H1 (cell line): ENCODE measurements at regions not wholly inside any gene's neighbourhood (a gene's known extent, or its start where the extent isn't known, plus 50 kb on each side); places are given as distances from the start of the nearest gene placed in this dataset.

Source experiments
- CTCF ChIA-PET: fragments of 300-600 bp; sonication (Branson Sonifier 250); formaldehyde crosslinking; loops from one replicate; lab custom pipeline; 2021; ENCODE audit not compliant: partially characterized antibody; lab: Charles Lee
- POLR2A ChIA-PET: fragments of 300-600 bp; sonication (Branson Sonifier 250); formaldehyde crosslinking; loops from one replicate; lab custom pipeline; 2021; ENCODE audit warnings: inconsistent platforms; ENCODE audit not compliant: partially characterized antibody; lab: Charles Lee
- DNase-seq, 2 experiments: peaks; one replicate each; pipeline versions ENCODE4 v3.0.0 to v3.0.0-alpha.2; 2010 to 2022; ENCODE audit warnings: low spot score in 2 of 2, low read depth in 1 of 2, mixed read lengths in 1 of 2
- FAIRE-seq: peaks from 2 replicates; lab custom pipeline; 2011; peaks lifted over from hg19 to GRCh38; lab: Jason Lieb, UNC
- H2AFZ ChIP-seq: 2 replicates; pipeline ENCODE4 v1.8.1; 2012; ENCODE audit warnings: low read length, inconsistent platforms
- H2AK5ac ChIP-seq: 2 replicates; pipeline ENCODE4 v1.6.1; 2013; ENCODE audit warnings: low read depth, low read length
- H2BK120ac ChIP-seq: replicated peaks from 2 replicates; pipeline ENCODE3; 2013; ENCODE audit warnings: low read depth, low read length, inconsistent platforms
- H2BK12ac ChIP-seq: 2 replicates; pipeline ENCODE4 v1.6.1; 2013; ENCODE audit warnings: low read depth, low read length
- H2BK15ac ChIP-seq: 2 replicates; pipeline ENCODE4 v1.6.1; 2013; ENCODE audit warnings: low read length
- H2BK20ac ChIP-seq: 2 replicates; pipeline ENCODE4 v1.6.1; 2013; ENCODE audit warnings: low read length
- H2BK5ac ChIP-seq: 2 replicates; pipeline ENCODE4 v1.6.1; 2013; ENCODE audit warnings: low read depth, low read length
- H3K14ac ChIP-seq: 2 replicates; pipeline ENCODE4 v1.6.1; 2013; ENCODE audit warnings: inconsistent platforms; ENCODE audit not compliant: insufficient read length
- H3K18ac ChIP-seq: 2 replicates; pipeline ENCODE4 v1.6.1; 2013; ENCODE audit warnings: low read length; ENCODE audit errors: extremely low read depth
- H3K23ac ChIP-seq: 2 replicates; pipeline ENCODE4 v1.6.1; 2013; ENCODE audit warnings: inconsistent platforms; ENCODE audit not compliant: insufficient read length
- H3K23me2 ChIP-seq: 2 replicates; pipeline ENCODE4 v1.6.1; 2013; ENCODE audit warnings: low read depth, low read length
- H3K27ac ChIP-seq: 2 replicates; pipeline ENCODE4 v1.6.1; 2011; ENCODE audit warnings: low read depth, low read length, inconsistent platforms
- H3K27me3 ChIP-seq, 4 experiments: replicated peaks in 1 of 4; 1 replicate in 1 of 4; 2 replicates in 3 of 4; pipeline versions ENCODE4 v1.6.1 to v1.8.1; 2011 to 2013; ENCODE audit warnings: low read length in 3 of 4, mild to moderate bottlenecking in 3 of 4, inconsistent platforms in 2 of 4, mixed read lengths in 2 of 4, moderate library complexity in 1 of 4; ENCODE audit not compliant: control insufficient read depth in 3 of 4, insufficient read depth in 3 of 4; ENCODE audit errors: extremely low read depth in 1 of 4
- H3K36me3 ChIP-seq, 4 experiments: 2 replicates each; pipeline versions ENCODE4 v1.6.1 to v1.8.1; 2011 to 2013; ENCODE audit warnings: mild to moderate bottlenecking in 4 of 4, low read length in 3 of 4, moderate library complexity in 2 of 4, control low read depth in 1 of 4, inconsistent platforms in 1 of 4; ENCODE audit not compliant: insufficient read depth in 4 of 4, control insufficient read depth in 2 of 4
- H3K4ac ChIP-seq: replicated peaks from 2 replicates; pipeline ENCODE3; 2013; ENCODE audit warnings: low read length, low read depth, mixed read lengths, inconsistent platforms; ENCODE audit not compliant: insufficient read length
- H3K4me1 ChIP-seq, 4 experiments: replicated peaks in 1 of 4; 1 replicate in 1 of 4; 2 replicates in 3 of 4; pipeline versions ENCODE4 v1.6.1 to v1.8.1; 2011 to 2013; ENCODE audit warnings: low read length in 3 of 4, inconsistent platforms in 2 of 4, mixed read lengths in 1 of 4; ENCODE audit not compliant: insufficient read depth in 4 of 4, control insufficient read depth in 3 of 4
- H3K4me2 ChIP-seq, 2 experiments: 2 replicates each; pipeline versions ENCODE4 v1.6.1 to v1.8.1; 2011 to 2013; ENCODE audit warnings: low read depth in 2 of 2, low read length in 2 of 2, control low read depth in 1 of 2, inconsistent platforms in 1 of 2, mild to moderate bottlenecking in 1 of 2; ENCODE audit not compliant: insufficient read depth in 1 of 2
- H3K4me3 ChIP-seq, 4 experiments: fragments of 200-600, 300-600 bp in 1 of 4; sonication (generic), shearing (Covaris generic), sonication (Bioruptor Twin) in 1 of 4; 2 replicates each; pipeline versions ENCODE4 v1.5.1 to v1.8.1; 2011 to 2016; ENCODE audit warnings: low read length in 4 of 4, low read depth in 3 of 4, control low read depth in 2 of 4, inconsistent platforms in 2 of 4, mild to moderate bottlenecking in 2 of 4, mixed read lengths in 1 of 4, moderate library complexity in 1 of 4; ENCODE audit not compliant: insufficient read depth in 2 of 4; ENCODE audit errors: extremely low read depth in 1 of 4
- H3K56ac ChIP-seq: replicated peaks from 2 replicates; pipeline ENCODE3; 2013; ENCODE audit warnings: low read depth, mild to moderate bottlenecking, mixed read lengths, low read length, inconsistent platforms; ENCODE audit not compliant: insufficient read length
- H3K79me1 ChIP-seq: 2 replicates; pipeline ENCODE4 v1.6.1; 2013; ENCODE audit warnings: low read depth, low read length, control low read depth
- H3K79me2 ChIP-seq, 2 experiments: 2 replicates each; pipeline versions ENCODE4 v1.6.1 to v1.8.1; 2012 to 2013; ENCODE audit warnings: low read length in 2 of 2, mild to moderate bottlenecking in 2 of 2, inconsistent platforms in 1 of 2; ENCODE audit not compliant: insufficient read depth in 2 of 2, control insufficient read depth in 1 of 2
- H3K9ac ChIP-seq, 4 experiments: replicated peaks in 1 of 4; 1 replicate in 1 of 4; 2 replicates in 3 of 4; pipeline versions ENCODE4 v1.6.1 to v1.8.1; 2011 to 2013; ENCODE audit warnings: low read depth in 3 of 4, low read length in 3 of 4, control low read depth in 2 of 4, mild to moderate bottlenecking in 2 of 4, moderate library complexity in 2 of 4, inconsistent platforms in 1 of 4; ENCODE audit errors: extremely low read depth in 1 of 4
- H3K9me3 ChIP-seq, 2 experiments: 2 replicates each; pipeline versions ENCODE4 v1.6.1 to v1.8.1; 2012 to 2013; ENCODE audit warnings: mild to moderate bottlenecking in 2 of 2, moderate library complexity in 2 of 2, control low read depth in 1 of 2, inconsistent platforms in 1 of 2, low read depth in 1 of 2, low read length in 1 of 2, mixed read lengths in 1 of 2; ENCODE audit not compliant: insufficient read depth in 2 of 2
- H4K20me1 ChIP-seq, 2 experiments: replicated peaks in 1 of 2; 2 replicates each; pipeline versions ENCODE3 to v1.8.1; 2011 to 2013; ENCODE audit warnings: inconsistent platforms in 2 of 2, low read length in 2 of 2, mild to moderate bottlenecking in 1 of 2; ENCODE audit not compliant: insufficient read depth in 2 of 2, control insufficient read depth in 1 of 2
- H4K5ac ChIP-seq: 2 replicates; pipeline ENCODE4 v1.6.1; 2013; ENCODE audit warnings: low read length, low read depth, mixed read lengths, inconsistent platforms; ENCODE audit not compliant: insufficient read length
- H4K8ac ChIP-seq: 2 replicates; pipeline ENCODE4 v1.8.0; 2013; ENCODE audit warnings: mild to moderate bottlenecking, moderate library complexity, low read length, inconsistent platforms; ENCODE audit not compliant: insufficient read depth; ENCODE audit errors: extremely low read depth
- H4K91ac ChIP-seq: replicated peaks from 2 replicates; pipeline ENCODE3; 2013; ENCODE audit warnings: low read length, mixed read lengths, inconsistent platforms; ENCODE audit not compliant: insufficient read length
- ATF2 ChIP-seq: IDR thresholded peaks from 2 replicates; pipeline ENCODE4 v1.6.1; 2012; ENCODE audit warnings: low read length, inconsistent platforms
- BACH1 ChIP-seq: IDR thresholded peaks from 2 replicates; pipeline ENCODE4 v1.6.1; 2012; ENCODE audit warnings: low read length, improper control_type of control experiment
- EGR1 ChIP-seq: IDR thresholded peaks from 2 replicates; pipeline ENCODE4 v1.6.1; 2011; ENCODE audit warnings: low read depth, low read length, borderline replicate concordance
- GABPA ChIP-seq: IDR thresholded peaks from 2 replicates; pipeline ENCODE4 v1.6.1; 2011; ENCODE audit warnings: mild to moderate bottlenecking, low read length, moderate library complexity, borderline replicate concordance; ENCODE audit not compliant: insufficient read depth
- GTF2F1 ChIP-seq: IDR thresholded peaks from 2 replicates; pipeline ENCODE4 v1.6.1; 2012; ENCODE audit warnings: low read depth, low read length, improper control_type of control experiment, borderline replicate concordance
- HDAC2 ChIP-seq, 2 experiments: fragments of 300-600 bp in 1 of 2; sonication (generic) in 1 of 2; IDR thresholded peaks; 2 replicates each; pipeline ENCODE4 v1.6.1; 2011 to 2012; ENCODE audit warnings: low read depth in 2 of 2, low read length in 2 of 2, mild to moderate bottlenecking in 2 of 2, moderate library complexity in 2 of 2, borderline replicate concordance in 1 of 2, inconsistent platforms in 1 of 2
- KDM4A ChIP-seq: IDR thresholded peaks from one replicate; pipeline ENCODE4 v1.7.1; 2012; ENCODE audit warnings: low read depth, mild to moderate bottlenecking, moderate library complexity, low read length, inconsistent platforms; ENCODE audit not compliant: severe bottlenecking
- MAX ChIP-seq: IDR thresholded peaks from 2 replicates; pipeline ENCODE4 v1.6.1; 2012; ENCODE audit warnings: inconsistent platforms
- POLR2AphosphoS5 ChIP-seq: IDR thresholded peaks from 2 replicates; pipeline ENCODE4 v1.6.1; 2011; ENCODE audit warnings: low read depth, low read length
- TAF1 ChIP-seq: IDR thresholded peaks from 2 replicates; pipeline ENCODE4 v1.6.1; 2011; ENCODE audit warnings: mild to moderate bottlenecking, low read depth, low read length
- TEAD4 ChIP-seq: IDR thresholded peaks from 2 replicates; pipeline ENCODE4 v1.6.1; 2012; ENCODE audit warnings: low read depth, low read length, inconsistent platforms, mixed read lengths
- USF2 ChIP-seq: IDR thresholded peaks from 2 replicates; pipeline ENCODE4 v1.6.1; 2011; ENCODE audit warnings: low read length, improper control_type of control experiment
- ZNF274 ChIP-seq: IDR thresholded peaks from 2 replicates; pipeline ENCODE4 v1.7.0; 2012; ENCODE audit warnings: low read length, borderline replicate concordance; ENCODE audit errors: extremely low read depth

GRCh38 chrY:8273807-8274206 lies 1063.5 kb upstream of the TSPY4 start:
- no peak overlapping the region for H2AFZ ChIP-seq
- DNase-seq: no peak
- ChIA-PET CTCF (no interaction called here), POLR2A (no interaction called here)
- H4K91ac ChIP-seq: no peak overlapping the region
- H2BK5ac ChIP-seq: no peak overlapping the region
- H3K14ac ChIP-seq: no peak overlapping the region
- H3K27ac ChIP-seq: no peak overlapping the region
- H3K4ac ChIP-seq: no peak overlapping the region
- no peaks in the 10 kb centered on the region for H3K23me2 ChIP-seq
- no peak overlapping the region for H3K56ac ChIP-seq
- no peak overlapping the region for H2BK15ac ChIP-seq
- no peak overlapping the region for H3K4me2 ChIP-seq
- H3K79me1 ChIP-seq: no peaks in the 10 kb centered on the region
- H3K27me3 ChIP-seq: no peaks in the 10 kb centered on the region
- no peak overlapping the region for H3K9ac ChIP-seq
- no peak overlapping the region for H3K4me3 ChIP-seq
- H3K18ac ChIP-seq: no peak overlapping the region
- no peak overlapping the region for H2BK120ac ChIP-seq
- H2BK20ac ChIP-seq: no peak overlapping the region
- FAIRE-seq: no peak
- no peak overlapping the region for H2AK5ac ChIP-seq
- no peaks in the 10 kb centered on the region for H4K20me1 ChIP-seq
- no peaks in the 10 kb centered on the region for H3K79me2 ChIP-seq
- no peak overlapping the region for H4K8ac ChIP-seq
- peaks cover 0 to 17% of the 10 kb centered on the region in 2 experiments; a peak in 2 of 4 replicates for H3K9me3 ChIP-seq
- H3K36me3 ChIP-seq: no peaks in the 10 kb centered on the region
- no peak overlapping the region for H3K23ac ChIP-seq
- H4K5ac ChIP-seq: no peak overlapping the region
- H3K4me1 ChIP-seq: no peaks in the 10 kb centered on the region
- H2BK12ac ChIP-seq: no peak overlapping the region
- TF ChIP-seq USF2 (no peak), ATF2 (no peak), GTF2F1 (no peak), GABPA (no peak), BACH1 (no peak), TEAD4 (no peak), TAF1 (no peak), MAX (no peak), ZNF274 (no peak), POLR2AphosphoS5 (no peak), EGR1 (no peak), KDM4A (no peak), HDAC2 (IDR thresholded peaks at IDR 0.05; ENCODE audit: borderline replicate concordance in 1 of 2, low read depth in 2 of 2, low read length in 2 of 2) (no peak)
